ENCODE measurements at regions not wholly inside any gene's neighbourhood (a gene's known extent, or its start where the extent isn't known, plus 50 kb on each side); places are given as distances from the start of the nearest gene placed in this dataset.
A peak's percentile ranks its signal among the peaks of the same experiment; 100 is the strongest.

DNA sequence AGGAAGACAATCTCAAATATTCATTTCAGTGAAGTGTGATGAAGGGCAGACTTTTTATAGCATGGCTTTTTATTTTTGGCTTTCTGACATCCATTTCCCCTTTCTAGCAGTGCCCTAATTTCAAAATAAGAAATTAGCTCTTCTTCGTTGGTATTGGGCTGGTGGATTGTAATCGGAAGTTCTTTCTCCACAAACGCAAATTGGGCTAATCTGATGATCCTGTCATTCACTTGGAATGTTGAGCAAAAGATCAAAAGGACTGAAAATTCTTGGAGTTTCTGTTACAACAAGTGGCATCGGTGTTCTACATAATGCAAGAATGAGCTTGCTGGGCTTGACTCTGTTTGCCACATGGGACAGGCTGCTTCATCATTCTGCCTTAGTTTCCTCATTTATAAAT is 1182.8 kb downstream of the FLRT2 start:
- DNase-seq (ENCODE audit: low read depth): no peak

DNA sequence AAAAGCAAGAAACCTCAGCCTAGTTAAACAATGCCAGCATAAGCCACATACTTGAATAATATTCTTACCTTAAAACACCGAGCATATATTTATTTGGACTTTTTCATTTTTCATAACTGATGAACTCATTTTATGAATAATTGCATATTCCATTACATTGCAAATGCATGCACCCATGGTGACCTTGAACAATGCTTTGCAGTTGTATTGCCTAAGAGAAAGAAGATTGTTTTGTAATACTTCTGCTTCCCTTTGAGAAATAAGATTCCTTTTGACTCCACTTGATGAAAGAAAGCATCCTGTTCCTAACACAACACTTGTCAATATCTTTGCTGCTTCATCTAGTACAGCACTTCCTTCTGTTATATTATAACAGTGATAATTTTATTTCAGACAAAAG is 1182.2 kb downstream of the FLRT2 start:
- no peak for DNase-seq (ENCODE audit: low read depth)

DNA sequence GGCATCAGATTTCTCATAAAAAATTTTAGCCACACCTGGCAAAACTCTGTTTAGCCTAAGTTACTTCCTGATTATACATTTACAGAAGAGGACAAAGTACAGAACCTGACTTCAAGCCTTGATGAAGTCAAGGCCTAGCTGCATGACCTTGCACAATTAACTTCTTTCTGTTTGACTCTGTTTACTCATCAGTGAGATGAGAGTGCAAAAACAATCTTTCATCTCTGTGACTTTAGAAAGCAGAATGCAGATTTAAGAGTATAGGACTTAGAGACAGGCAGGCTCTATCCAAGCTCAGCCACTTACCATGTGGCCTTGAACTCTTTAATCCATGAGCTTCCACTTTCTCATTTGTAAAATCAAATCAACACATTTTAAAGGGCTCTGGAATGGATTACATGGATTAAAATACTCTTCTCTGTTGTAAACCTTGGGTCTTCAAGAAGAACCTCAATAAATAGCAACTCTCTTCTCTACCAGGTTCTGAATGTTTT is 1178.9 kb downstream of the FLRT2 start:
- DNase-seq (ENCODE audit: low read depth): no peak

DNA sequence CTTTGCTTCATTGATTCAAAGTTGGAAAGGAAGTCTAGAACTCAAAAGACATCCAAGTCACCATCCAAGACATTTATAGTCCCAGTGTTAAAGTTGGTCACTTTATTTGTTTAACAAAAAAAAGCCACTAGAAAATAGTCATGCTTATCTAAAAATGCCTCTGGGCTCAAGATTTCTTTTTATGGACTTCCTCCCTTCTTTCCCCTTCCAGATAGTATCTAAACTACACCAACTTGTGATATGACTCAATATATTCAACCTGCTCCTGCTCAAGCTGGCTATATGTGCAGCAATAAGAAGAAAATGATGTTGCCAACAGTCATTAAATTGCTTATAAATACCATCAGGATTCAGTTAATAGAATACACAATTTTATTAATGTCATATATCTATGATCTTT is 1177.1 kb downstream of the FLRT2 start:
- no peak for DNase-seq (ENCODE audit: low read depth)

DNA sequence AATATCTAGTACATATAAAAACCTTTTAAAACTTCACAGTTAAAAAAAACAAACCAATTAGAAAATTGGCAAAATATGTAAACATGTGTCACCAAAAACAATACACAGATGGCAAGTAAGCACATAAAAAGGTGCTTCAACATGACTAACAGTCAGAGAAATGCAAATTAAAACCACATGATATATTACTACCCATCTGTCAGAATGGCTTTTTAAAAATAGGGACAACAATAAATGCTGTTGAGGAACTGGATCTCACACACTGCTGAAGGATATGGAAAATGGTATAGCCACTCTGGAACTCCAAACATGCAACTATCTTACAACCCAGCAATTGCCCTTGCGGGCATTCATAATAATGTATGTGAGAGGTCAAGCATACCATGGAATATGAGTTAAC is 1153.6 kb downstream of the FLRT2 start:
- DNase-seq (ENCODE audit: low read depth): no peak

DNA sequence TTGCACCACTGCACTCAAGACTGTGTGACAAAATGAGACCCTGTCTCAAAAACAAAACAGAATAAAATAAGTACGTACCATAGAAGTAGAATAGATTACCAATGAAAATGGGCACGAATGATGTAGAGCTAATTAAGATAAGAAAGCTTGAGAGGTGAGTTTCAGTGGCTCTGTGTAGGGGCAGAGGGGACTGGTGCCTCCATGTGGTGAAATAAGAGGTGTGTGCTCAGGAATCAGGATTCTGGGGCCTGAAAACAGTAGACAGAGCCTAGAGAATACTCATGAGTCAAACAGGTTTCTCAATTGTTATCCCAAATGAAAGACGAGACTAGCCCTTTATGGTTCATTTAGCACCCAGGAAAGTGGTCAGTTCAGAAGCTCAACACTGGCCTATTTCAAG is 1145.1 kb downstream of the FLRT2 start:
- no peak for DNase-seq (ENCODE audit: low read depth)

DNA sequence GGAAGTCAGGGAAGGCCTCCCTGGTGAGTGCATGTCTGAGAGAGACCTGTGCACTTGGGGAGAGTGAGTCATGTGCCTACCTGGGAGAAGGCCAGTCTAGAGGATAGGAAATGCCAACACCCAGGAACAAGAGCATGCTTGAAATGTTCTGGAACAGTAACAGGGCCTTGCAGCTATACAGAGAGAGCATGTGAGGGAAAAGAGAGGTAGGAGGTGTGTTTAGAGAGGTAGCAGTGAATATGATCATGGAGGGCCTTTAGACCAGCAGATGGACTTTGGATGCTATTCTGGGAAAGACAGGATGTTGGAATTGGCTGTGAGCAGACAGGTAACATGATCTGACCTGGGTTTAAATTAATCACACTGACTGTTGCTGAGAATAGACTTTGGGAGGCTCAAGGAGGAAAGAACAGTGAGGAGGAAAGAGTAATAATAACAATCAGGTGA is 1143.6 kb downstream of the FLRT2 start:
- DNase-seq (ENCODE audit: low read depth): no peak

DNA sequence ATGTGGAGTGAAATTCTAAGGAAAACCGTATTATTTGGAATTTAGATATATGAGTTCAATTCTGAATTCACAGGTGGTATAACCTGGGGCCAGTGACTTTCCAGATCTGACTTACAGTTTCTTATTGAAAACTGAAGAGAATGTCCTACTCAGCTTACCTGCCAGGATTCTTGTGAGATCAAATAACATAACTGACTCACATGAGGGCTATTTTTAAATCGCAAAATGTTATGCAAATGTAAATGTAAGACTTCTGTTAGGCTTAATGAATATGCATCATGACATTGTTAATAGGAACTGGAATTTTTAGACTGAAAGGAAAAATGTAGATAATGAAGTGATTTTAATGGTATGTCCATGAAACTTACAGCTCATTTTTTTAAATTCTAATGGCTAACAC is 1142.1 kb downstream of the FLRT2 start:
- no peak for DNase-seq (ENCODE audit: low read depth)

DNA sequence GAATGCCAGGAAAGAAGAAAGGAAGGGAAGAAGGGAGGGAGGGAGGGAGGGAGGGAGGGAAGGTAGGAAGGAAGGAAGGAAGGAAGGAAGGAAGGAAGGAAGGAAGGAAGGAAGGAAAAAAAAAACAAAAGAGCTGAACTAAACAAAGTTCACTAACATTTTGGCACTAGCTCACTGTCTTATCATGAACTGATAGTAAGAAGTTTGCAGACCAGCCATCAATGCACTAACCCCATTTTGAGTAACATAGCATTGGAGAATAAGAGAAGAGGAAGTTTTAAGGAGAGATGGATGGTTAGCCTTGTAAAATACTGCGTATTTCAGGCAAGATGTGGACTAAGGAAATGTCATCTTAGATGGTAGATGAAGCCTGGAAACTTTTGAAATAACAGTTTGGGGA is 1136.0 kb downstream of the FLRT2 start:
- no peak for DNase-seq (ENCODE audit: low read depth)

DNA sequence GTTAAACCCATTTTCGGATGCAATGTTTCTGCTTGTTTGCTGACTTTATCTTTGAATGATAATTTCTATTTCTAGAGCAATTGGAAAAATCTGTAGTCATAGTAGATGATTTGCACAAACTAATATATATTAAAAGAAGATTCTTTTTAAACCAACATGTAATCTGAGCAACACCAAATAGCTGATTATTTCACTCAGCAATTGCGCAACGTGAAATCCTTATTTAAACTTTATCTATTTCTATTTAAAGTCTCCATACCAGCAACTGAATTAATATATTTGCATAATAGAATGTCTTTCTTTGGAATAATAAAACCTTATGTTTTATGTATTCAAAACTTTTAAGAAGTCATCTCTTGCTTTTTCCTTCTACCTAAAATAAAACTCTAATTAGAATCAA is 1132.4 kb downstream of the FLRT2 start:
- no peak for DNase-seq (ENCODE audit: low read depth)

DNA sequence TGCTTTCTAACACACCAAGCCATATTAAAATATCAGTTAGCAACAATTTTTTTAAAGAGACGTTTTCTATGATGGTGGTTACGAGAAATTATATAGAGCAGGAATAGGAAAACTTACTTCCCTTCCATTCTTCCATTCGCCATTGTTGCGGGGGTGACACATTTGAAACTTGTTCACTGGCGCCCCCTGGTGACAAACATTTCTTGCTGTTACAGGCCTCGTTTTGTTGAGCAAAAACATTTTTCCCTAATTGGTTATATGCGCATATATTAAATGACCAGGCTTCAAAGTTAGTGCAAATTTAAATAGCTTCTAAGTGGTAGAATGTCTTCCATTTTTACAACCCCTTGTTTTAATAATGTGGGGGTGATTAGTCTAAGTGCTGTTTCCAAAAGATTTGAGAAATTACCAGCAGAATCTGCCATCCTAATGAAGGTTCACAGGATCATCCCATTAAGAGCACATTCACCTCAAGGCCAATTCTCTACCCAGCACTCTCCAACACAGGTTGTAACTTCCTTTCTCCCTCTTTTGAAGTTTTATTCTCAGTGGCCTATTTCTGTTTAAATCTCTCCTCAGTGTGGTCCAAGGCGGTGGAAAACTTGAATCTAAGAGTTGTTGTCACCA is 1124.7 kb downstream of the FLRT2 start:
- DNase-seq (ENCODE audit: low read depth): peak; percentile 1

DNA sequence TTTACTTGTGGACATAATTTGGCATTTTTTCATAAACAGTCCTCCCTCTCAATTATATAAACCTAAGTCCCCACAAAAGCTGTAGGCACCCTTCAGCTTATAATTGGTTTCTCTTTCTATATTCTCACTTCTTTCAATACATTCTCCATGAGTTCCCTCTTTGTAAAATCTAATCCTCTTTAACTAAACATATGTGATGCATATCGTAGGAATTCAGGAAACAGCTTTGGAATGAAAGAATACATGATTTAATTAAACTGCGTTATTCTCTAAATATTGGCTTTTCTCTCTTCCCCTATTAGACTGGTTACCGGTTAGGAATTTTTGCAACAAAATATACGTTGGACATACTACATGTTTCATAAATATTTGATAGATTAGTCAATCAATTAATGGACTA is 1122.6 kb downstream of the FLRT2 start:
- DNase-seq (ENCODE audit: low read depth): no peak

DNA sequence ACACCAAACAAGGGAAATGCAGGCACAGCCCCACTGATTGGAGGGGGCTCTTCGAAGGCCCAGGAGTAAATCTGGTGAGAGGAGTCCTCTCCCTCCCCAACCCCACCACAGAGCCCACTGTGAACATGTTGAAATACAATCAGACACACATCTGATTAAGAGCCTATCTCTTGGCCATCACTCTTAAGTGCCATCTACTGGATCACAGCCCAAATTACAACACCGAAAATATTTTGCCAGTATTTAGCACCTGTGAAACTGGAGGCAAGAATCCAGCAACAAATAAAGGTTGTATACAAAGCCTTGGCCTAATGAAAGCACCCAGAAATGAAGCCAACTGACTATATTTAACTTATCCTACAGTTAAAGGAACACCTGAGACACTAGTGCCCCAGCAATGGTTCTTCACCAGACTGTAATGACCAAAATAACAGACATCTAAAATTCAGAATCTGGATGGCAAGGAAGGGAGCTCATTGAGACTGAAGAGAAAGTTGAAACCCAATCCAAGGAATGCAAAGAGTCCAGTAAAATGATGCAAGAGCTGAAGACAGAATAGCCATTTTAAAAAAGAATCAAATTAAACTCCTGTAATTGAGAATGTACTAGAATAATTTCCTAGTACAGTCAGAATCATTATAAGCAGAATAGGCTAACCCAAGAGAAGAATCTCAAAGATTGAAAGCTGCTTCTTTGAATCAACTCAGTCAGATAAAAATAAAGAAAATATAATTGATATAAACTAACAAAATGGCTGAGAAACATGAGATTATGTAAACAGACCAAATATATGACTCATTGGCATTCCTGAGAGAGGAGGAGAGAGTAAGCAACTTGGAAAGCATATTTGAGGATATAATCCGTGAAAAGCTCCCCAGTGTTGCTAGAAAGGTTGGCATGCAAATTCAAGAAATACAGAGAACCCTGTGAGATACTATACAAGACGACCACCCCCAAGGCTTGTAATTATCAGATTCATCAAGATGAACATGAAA is 1117.0 kb downstream of the FLRT2 start:
- no peak for DNase-seq (ENCODE audit: low read depth)

DNA sequence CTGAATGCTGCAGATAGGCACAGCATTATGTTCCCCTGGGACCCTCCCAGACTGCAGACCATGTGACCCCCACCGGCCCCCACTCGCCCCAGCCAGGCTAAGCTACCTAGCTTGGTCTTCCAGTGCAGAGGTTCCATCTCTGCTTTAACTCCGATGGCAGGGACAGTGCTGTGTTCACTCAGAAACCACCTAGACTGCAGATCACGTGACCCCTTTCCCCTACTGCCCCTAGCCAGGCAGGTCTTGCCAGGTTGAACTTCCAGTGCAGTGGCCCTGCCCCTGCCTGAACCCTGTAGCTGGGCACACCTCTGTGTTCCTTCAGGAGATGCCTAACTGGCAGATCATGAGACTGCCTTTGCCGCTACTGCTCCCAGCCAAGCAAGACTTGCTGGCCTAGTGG is 1116.2 kb downstream of the FLRT2 start:
- DNase-seq (ENCODE audit: low read depth): no peak

DNA sequence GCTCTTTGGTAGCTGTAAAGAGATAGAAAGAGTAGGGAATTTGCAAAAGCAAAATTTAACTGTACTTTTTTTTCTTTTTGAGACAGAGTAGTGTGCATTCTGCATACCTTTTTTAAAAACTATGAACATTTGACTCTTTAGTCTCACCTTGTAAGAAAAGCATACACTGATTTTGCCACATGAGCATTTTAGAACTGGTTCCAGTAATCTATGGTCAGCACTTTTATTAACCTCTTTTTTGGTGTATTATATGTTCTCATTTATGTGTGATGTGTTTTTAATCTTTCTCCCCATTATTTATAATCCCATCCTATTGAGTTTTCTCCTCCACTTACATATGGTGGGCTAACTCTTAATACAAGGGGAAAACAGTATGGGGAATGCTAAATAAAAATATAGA is 1111.4 kb downstream of the FLRT2 start:
- DNase-seq (ENCODE audit: low read depth): no peak

DNA sequence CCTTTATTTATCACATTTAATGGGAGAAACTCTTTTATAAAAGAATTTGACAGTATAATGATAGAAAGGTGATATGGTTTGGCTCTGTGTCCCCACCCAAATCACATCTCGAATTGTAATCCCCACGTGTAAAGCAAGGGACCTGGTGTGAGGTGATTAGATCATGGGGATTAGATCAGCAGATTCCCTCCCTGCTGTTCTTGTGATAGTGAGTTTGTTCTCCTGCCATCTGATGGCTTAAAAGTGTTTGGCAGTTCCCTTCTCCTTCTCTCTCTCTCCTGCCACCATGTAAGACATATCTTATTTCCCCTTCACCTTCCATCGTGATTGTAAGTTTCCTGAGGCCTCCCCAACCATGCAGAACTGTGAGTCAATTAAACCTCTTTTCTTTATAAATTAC is 1110.3 kb downstream of the FLRT2 start:
- DNase-seq (ENCODE audit: low read depth): no peak

DNA sequence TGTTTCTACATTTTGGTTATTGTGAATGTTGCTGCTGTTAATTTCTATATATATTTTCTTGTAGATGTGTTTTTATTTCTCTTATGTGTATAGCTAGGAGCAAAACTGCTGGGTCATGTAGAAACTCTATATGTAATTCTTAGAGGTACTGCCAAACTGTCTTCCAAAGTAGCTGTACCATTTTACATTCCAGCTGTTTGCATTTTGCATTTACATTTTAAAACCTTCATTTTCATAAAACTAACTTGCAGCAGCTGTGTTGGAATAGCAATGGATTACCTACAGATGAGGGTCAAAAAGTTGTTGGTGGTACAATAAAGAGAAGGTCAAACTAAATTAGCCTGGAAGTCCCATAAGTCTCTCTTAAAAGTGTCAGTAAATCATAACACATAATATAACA is 1109.7 kb downstream of the FLRT2 start:
- DNase-seq (ENCODE audit: low read depth): no peak

DNA sequence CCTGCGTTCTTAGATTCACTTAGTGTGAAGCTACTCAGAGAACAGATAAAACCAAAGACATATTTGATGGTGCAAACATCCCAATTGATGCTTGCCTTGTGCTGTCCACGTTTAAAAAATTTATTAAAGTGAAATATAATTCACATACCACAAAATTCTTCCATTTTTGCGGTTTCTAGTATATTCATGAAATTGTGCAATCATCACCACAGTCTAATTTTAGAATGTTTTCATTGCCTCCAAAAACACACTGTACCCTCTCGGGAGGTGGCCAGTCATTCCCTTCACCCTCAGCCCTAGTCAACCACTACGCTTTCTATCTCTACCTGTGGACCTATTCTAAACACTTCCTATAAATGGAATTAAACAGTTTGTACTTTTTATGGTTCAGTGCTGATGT is 1109.2 kb downstream of the FLRT2 start:
- no peak for DNase-seq (ENCODE audit: low read depth)

DNA sequence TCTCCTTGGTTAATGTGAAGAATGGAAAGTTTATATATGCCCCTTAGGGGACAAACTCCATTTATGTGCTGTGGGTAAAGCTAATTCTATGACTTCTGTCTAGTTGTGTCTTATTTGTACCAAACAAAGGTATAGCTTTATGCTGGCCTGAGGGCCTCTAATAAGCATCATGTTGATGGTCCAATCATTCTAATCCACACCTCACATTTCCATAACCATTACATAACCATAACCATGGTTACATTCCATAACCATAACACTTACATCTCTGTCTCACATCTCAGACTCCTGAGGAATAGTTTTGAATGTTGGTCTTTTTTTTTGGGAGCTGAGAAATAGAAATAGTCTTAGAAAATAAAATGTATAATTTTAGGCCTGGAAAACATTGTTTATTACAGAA is 1097.1 kb downstream of the FLRT2 start:
- DNase-seq (ENCODE audit: low read depth): no peak

DNA sequence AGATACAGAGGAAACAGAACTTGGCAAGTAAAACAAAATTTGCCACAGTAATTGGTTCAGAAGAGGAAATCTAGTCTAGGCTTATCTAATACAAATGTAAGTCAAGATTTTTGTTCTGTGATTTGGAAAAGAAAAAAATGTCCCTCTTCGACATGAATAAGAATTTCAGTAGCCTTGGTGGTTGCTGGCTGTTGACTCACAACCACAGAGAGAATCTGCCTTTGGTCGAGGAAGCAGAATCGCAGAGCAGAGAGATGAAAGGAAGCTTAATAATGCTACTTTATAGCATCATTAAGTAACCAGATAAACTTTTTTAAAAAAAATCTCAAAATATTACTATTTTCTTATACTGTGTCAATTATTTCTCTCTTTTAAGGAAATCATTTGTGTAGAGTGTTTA is 1096.6 kb downstream of the FLRT2 start:
- DNase-seq (ENCODE audit: low read depth): no peak

DNA sequence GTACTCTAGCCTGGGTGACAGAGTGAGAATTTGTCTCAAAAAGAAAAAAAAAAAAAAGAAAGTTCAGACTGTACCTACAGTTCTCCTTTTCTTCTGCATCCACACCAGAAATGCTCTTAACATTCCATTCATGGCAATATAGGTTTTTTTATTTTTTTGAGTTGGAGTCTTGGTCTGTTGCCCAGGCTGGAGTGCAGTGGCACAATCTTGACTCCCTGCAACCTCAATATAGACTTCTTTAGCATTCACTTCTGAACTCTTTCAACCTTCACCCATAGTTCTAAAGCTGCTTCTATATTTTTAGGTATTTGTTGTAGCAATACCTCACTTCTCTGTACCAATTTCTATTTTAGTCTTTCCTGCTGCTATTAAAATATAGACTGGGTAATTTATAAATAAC is 1095.7 kb downstream of the FLRT2 start:
- DNase-seq (ENCODE audit: low read depth): no peak

DNA sequence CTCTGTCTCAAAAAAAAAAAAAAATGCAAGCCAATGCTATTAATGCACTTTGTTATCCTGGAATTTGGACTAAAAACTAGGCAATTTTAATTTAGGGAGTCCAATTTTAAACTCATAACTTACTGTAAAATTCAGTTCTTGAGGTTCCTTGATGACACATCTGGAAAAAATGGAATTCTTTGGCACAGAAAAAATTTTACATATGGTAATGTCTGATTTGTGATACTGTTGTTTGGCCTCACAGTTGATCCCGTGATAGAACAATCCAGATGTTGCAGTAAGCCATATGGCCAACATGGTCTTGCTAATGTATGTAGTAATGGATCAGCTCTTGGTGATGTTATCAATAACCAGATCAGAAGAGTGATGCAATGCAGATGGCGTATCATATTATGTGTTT is 1089.8 kb downstream of the FLRT2 start:
- DNase-seq (ENCODE audit: low read depth): no peak

DNA sequence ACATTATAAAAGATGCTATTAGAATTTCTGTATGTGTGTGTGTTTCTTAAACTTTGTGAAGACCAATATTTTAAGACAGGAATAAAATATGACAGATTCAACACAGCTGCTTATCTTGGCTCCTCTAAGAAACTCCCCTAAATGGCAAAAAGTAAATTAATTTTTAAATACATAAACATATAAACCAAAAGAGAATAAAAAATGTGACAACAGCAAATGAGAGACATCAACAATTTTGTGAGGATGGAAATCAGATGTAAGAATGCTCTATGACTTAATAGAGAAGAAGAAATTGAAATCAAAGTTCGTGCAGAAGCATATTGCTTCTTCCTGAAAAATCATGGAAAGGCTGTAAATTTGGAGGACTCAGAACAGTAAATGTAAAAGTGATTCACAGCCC is 1083.8 kb downstream of the FLRT2 start:
- DNase-seq (ENCODE audit: low read depth): no peak
